Dedifferentiated amniotic fluid mesenchymal stem cell (primary cell): ENCODE measurements at regions not wholly inside any gene's neighbourhood (a gene's known extent, or its start where the extent isn't known, plus 50 kb on each side); places are given as distances from the start of the nearest gene placed in this dataset.
"Not testable (repeated sequence)": the region's sequence is repeated elsewhere in the genome, so short reads cannot be mapped to it uniquely, and the experiment has no call there.

Experiments
- DNase-seq: peaks from one replicate; pipeline ENCODE4 v3.0.0-alpha.2; 2016; ENCODE audit errors: extremely low spot score

GRCh38 chr18:38237796-38238195 lies 672.2 kb upstream of the CELF4 start:
- no peak for DNase-seq

GRCh38 chr18:38221476-38222100 lies 656.0 kb upstream of the CELF4 start:
- no peak for DNase-seq

- DNase-seq: no peak
Observed at GRCh38 chr18:38198956-38199355, 633.4 kb upstream of the CELF4 start.

GRCh38 chr18:38198526-38198925 lies 632.9 kb upstream of the CELF4 start:
- DNase-seq: no peak

- no peak for DNase-seq
Observed at GRCh38 chr18:38186491-38186890, 620.9 kb upstream of the CELF4 start.

- no peak for DNase-seq
Observed at GRCh38 chr18:38174594-38174993, 609.0 kb upstream of the CELF4 start.

GRCh38 chr18:38174173-38174572 lies 608.6 kb upstream of the CELF4 start:
- no peak for DNase-seq

- no peak for DNase-seq
Observed at GRCh38 chr18:38170845-38171244, 605.2 kb upstream of the CELF4 start.

GRCh38 chr18:38167623-38168022 lies 602.0 kb upstream of the CELF4 start:
- no peak for DNase-seq

GRCh38 chr18:38153116-38153515 lies 587.5 kb upstream of the CELF4 start:
- not testable (repeated sequence) for DNase-seq

GRCh38 chr18:38116716-38117115 lies 551.1 kb upstream of the CELF4 start:
- no peak for DNase-seq

- DNase-seq: no peak
Observed at GRCh38 chr18:38115201-38115600, 549.6 kb upstream of the CELF4 start.

- no peak for DNase-seq
Observed at GRCh38 chr18:38087538-38087937, 521.9 kb upstream of the CELF4 start.

- no peak for DNase-seq
Observed at GRCh38 chr18:38081516-38081915, 515.9 kb upstream of the CELF4 start.

- no peak for DNase-seq
Observed at GRCh38 chr18:38077229-38077628, 511.6 kb upstream of the CELF4 start.

GRCh38 chr18:38076346-38077070 lies 510.9 kb upstream of the CELF4 start:
- DNase-seq: no peak

GRCh38 chr18:38074298-38074876 lies 508.8 kb upstream of the CELF4 start:
- no peak for DNase-seq

- no peak for DNase-seq
Observed at GRCh38 chr18:38067821-38068220, 502.2 kb upstream of the CELF4 start.

GRCh38 chr18:38067086-38067485 lies 501.5 kb upstream of the CELF4 start:
- no peak for DNase-seq

GRCh38 chr18:38052879-38053590 lies 487.4 kb upstream of the CELF4 start:
- no peak for DNase-seq

GRCh38 chr18:38047820-38048219 lies 482.2 kb upstream of the CELF4 start:
- no peak for DNase-seq

- DNase-seq: no peak
Observed at GRCh38 chr18:38046651-38047050, 481.1 kb upstream of the CELF4 start.

GRCh38 chr18:38045845-38046244 lies 480.2 kb upstream of the CELF4 start:
- no peak for DNase-seq
